Activated CD8-positive, alpha-beta memory T cell treated with anti-CD3 and anti-CD28 coated beads for 48 hours (primary cell): ENCODE measurements at regions not wholly inside any gene's neighbourhood (a gene's known extent, or its start where the extent isn't known, plus 50 kb on each side); places are given as distances from the start of the nearest gene placed in this dataset.
"Not testable (repeated sequence)": the region's sequence is repeated elsewhere in the genome, so short reads cannot be mapped to it uniquely, and the experiment has no call there.

Source experiments
- DNase-seq, 3 experiments: peaks; one replicate each; pipeline ENCODE4 v3.0.0-alpha.2; 2020; ENCODE audit warnings: low read depth in 2 of 3, low spot score in 2 of 3

GRCh38 chr1:145553795-145554194, 54.0 kb upstream of the GPR89A start:
- DNase-seq = not testable (repeated sequence)

GRCh38 chr1:145545055-145545454, 62.7 kb upstream of the GPR89A start:
- no peak for DNase-seq

- DNase-seq = not testable (repeated sequence)
Measured at GRCh38 chr1:145541685-145542084, 66.1 kb upstream of the GPR89A start.

- not testable (repeated sequence) for DNase-seq
Measured at GRCh38 chr1:145541246-145541645, 66.5 kb upstream of the GPR89A start.

GRCh38 chr1:145538118-145538882, 69.5 kb upstream of the GPR89A start:
- DNase-seq = not testable (repeated sequence)

GRCh38 chr1:145537003-145537402, 70.8 kb upstream of the GPR89A start:
- not testable (repeated sequence) for DNase-seq

- DNase-seq = not testable (repeated sequence)
Measured at GRCh38 chr1:145535461-145535860, 72.3 kb upstream of the GPR89A start.

GRCh38 chr1:145528068-145528564, 79.7 kb upstream of the GPR89A start:
- DNase-seq = not testable (repeated sequence)

- DNase-seq = not testable (repeated sequence)
Measured at GRCh38 chr1:145520159-145520558, 87.6 kb upstream of the GPR89A start.

- DNase-seq = not testable (repeated sequence)
Measured at GRCh38 chr1:145519302-145519701, 88.5 kb upstream of the GPR89A start.

- DNase-seq = not testable (repeated sequence)
Measured at GRCh38 chr1:145513017-145513416, 87.6 kb upstream of the NBPF20 start.

GRCh38 chr1:145508053-145508452, 82.7 kb upstream of the NBPF20 start:
- not testable (repeated sequence) for DNase-seq

- not testable (repeated sequence) for DNase-seq
Measured at GRCh38 chr1:145505663-145506647, 80.6 kb upstream of the NBPF20 start.

GRCh38 chr1:145504834-145505413, 79.5 kb upstream of the NBPF20 start:
- not testable (repeated sequence) for DNase-seq

GRCh38 chr1:145504310-145504709, 78.9 kb upstream of the NBPF20 start:
- DNase-seq = not testable (repeated sequence)

GRCh38 chr1:145500251-145500650, 74.8 kb upstream of the NBPF20 start:
- DNase-seq = not testable (repeated sequence)

- DNase-seq = not testable (repeated sequence)
Measured at GRCh38 chr1:145495077-145495871, 69.9 kb upstream of the NBPF20 start.

GRCh38 chr1:145488193-145488933, 63.0 kb upstream of the NBPF20 start:
- not testable (repeated sequence) for DNase-seq

- not testable (repeated sequence) for DNase-seq
Measured at GRCh38 chr1:145487156-145487555, 61.8 kb upstream of the NBPF20 start.

GRCh38 chr1:145484257-145484656, 58.9 kb upstream of the NBPF20 start:
- not testable (repeated sequence) for DNase-seq
